A549 (cell line): ENCODE measurements at regions not wholly inside any gene's neighbourhood (a gene's known extent, or its start where the extent isn't known, plus 50 kb on each side); places are given as distances from the start of the nearest gene placed in this dataset.

Source experiments
- CTCF ChIP-seq: fragments of >200 bp; sonication (Bioruptor Twin); formaldehyde crosslinking; IDR thresholded peaks from 3 replicates; pipeline ENCODE4 v1.5.1; 2016
- EP300 ChIP-seq, 2 experiments: fragments of >200 bp; sonication (Bioruptor Twin); formaldehyde crosslinking; IDR thresholded peaks; 2 replicates in 1 of 2; 3 replicates in 1 of 2; pipeline ENCODE4 v1.6.1; 2016 to 2017
- KDM1A ChIP-seq: fragments of 200-600 bp; sonication (generic); IDR thresholded peaks from 2 replicates; pipeline ENCODE4 v1.6.1; 2016; ENCODE audit warnings: low read depth, mild to moderate bottlenecking
- MAX ChIP-seq: IDR thresholded peaks from 2 replicates; pipeline ENCODE4 v1.6.1; 2012
- PBX3 ChIP-seq: IDR thresholded peaks from 2 replicates; pipeline ENCODE4 v1.6.1; 2012
- POLR2AphosphoS2 ChIP-seq: conservative IDR thresholded peaks from 2 replicates; pipeline ENCODE4 v1.6.1; 2012; ENCODE audit warnings: low read length, improper control_type of control experiment, inconsistent platforms
- RAD21 ChIP-seq, 2 experiments: fragments of >200 bp in 1 of 2; sonication (Bioruptor Twin) in 1 of 2; formaldehyde crosslinking in 1 of 2; IDR thresholded peaks in 1 of 2; conservative IDR thresholded peaks in 1 of 2; 2 replicates in 1 of 2; 3 replicates in 1 of 2; pipeline ENCODE4 v1.6.1; 2012 to 2018; ENCODE audit warnings: inconsistent platforms in 1 of 2

- TF ChIP-seq CTCF: no peak
- TF ChIP-seq PBX3: no peak
- no peak for TF ChIP-seq MAX
- no peak for TF ChIP-seq RAD21 (conservative IDR thresholded peaks at IDR 0.05 in 1 of 2, IDR thresholded peaks at IDR 0.05 in 1 of 2)
- TF ChIP-seq EP300 (IDR thresholded peaks at IDR 0.05): no peak
- TF ChIP-seq POLR2AphosphoS2: no peak
- no peak for TF ChIP-seq KDM1A
These were observed 309.1 kb downstream of the NDUFA10 start for GRCh38 chr2:239716009-239716408.
